OCI-LY1 (cell line): ENCODE measurements at regions not wholly inside any gene's neighbourhood (a gene's known extent, or its start where the extent isn't known, plus 50 kb on each side); places are given as distances from the start of the nearest gene placed in this dataset.

Experiments used
- H2AFZ ChIP-seq: fragments of 200-600 bp; sonication (generic), shearing (Covaris generic); 2 replicates; pipeline ENCODE4 v1.6.0; 2014; ENCODE audit warnings: antibody characterized with exemption, mild to moderate bottlenecking, low read length
- H3F3A ChIP-seq: fragments of 200-600 bp; sonication (generic), shearing (Covaris generic); 2 replicates; pipeline ENCODE4 v1.6.0; 2014; ENCODE audit warnings: mild to moderate bottlenecking, antibody characterized with exemption, low read length, moderate library complexity; ENCODE audit not compliant: insufficient read depth
- H3K27ac ChIP-seq: fragments of 200-600 bp; sonication (generic); 2 replicates; pipeline ENCODE4 v1.5.1; 2014; ENCODE audit warnings: low read length, mixed run types, mild to moderate bottlenecking, low read depth; ENCODE audit not compliant: poor library complexity, severe bottlenecking
- H3K27me3 ChIP-seq: fragments of 200-600 bp; sonication (generic); 2 replicates; pipeline ENCODE4 v1.6.0; 2014; ENCODE audit warnings: antibody characterized with exemption, mild to moderate bottlenecking, low read length, moderate library complexity; ENCODE audit not compliant: insufficient read depth
- H3K36me3 ChIP-seq: fragments of 200-600 bp; sonication (generic); 2 replicates; pipeline ENCODE4 v1.6.1; 2014; ENCODE audit warnings: mild to moderate bottlenecking, antibody characterized with exemption, low read length, moderate library complexity, mixed read lengths; ENCODE audit not compliant: insufficient read depth
- H3K4me1 ChIP-seq: fragments of 200-600 bp; sonication (generic); 2 replicates; pipeline ENCODE4 v1.5.1; 2014; ENCODE audit warnings: mild to moderate bottlenecking, low read length, moderate library complexity; ENCODE audit not compliant: insufficient read depth, severe bottlenecking
- H3K4me2 ChIP-seq: fragments of 200-600 bp; sonication (generic), shearing (Covaris generic); 2 replicates; pipeline ENCODE4 v1.6.1; 2014; ENCODE audit warnings: low read length
- H3K4me3 ChIP-seq: fragments of 200-600 bp; sonication (generic); 2 replicates; pipeline ENCODE4 v1.5.1; 2014; ENCODE audit warnings: low read length, low read depth, mild to moderate bottlenecking, mixed read lengths; ENCODE audit not compliant: poor library complexity, severe bottlenecking
- H3K79me2 ChIP-seq: fragments of 200-600 bp; shearing (Covaris generic); 2 replicates; pipeline ENCODE4 v1.6.1; 2016; ENCODE audit warnings: mixed run types, low read length, mixed read lengths; ENCODE audit not compliant: insufficient read depth
- H3K9ac ChIP-seq: fragments of 200-600 bp; sonication (generic), shearing (Covaris generic); 2 replicates; pipeline ENCODE4 v1.6.1; 2014; ENCODE audit warnings: mild to moderate bottlenecking, low read length, mixed read lengths
- H3K9me2 ChIP-seq: fragments of 200-600 bp; sonication (generic), shearing (Covaris generic); 2 replicates; pipeline ENCODE4 v1.6.1; 2014; ENCODE audit warnings: low read depth, mild to moderate bottlenecking, low read length, mixed read lengths
- H3K9me3 ChIP-seq: fragments of 200-600 bp; shearing (Covaris generic); 2 replicates; pipeline ENCODE4 v1.6.1; 2014; ENCODE audit warnings: low read length, mixed read lengths
- H4K20me1 ChIP-seq: fragments of 200-600 bp; sonication (generic), shearing (Covaris generic); 2 replicates; pipeline ENCODE4 v1.6.0; 2016; ENCODE audit warnings: mild to moderate bottlenecking, low read length; ENCODE audit not compliant: insufficient read depth
- EZH2 ChIP-seq: fragments of 200-600 bp; sonication (generic), shearing (Covaris generic); IDR thresholded peaks from 2 replicates; pipeline ENCODE4 v1.8.0; 2017; ENCODE audit warnings: borderline replicate concordance, mixed run types, mild to moderate bottlenecking, antibody characterized with exemption, low read length, moderate library complexity, mixed read lengths
- TF ChIP-seq, protein P1 (sequence below): fragments of 200-600 bp; sonication (generic), shearing (Covaris generic); IDR thresholded peaks from 2 replicates; pipeline ENCODE4 v1.5.1; 2017; ENCODE audit warnings: mild to moderate bottlenecking, antibody characterized with exemption, low read length, moderate library complexity, mixed read lengths

DNA sequence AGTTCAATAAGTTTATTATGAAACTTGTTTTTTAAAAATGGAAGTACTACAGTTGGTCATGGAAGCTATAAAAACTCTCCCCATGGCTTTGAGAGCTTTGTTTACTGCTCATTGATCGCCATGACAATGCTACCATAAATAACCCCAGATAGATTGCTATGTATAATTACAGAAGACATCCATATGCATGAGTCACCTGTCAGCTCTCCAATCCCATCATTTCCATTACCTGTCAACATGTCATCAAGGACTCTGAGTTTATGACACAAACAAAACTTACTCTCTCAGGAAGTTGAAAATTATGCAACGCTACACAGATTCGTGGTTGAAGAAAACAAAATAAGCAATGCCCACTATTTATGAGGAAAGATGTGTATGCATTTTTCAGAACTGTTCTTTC lies 144.4 kb downstream of the SEC23A start:
- H3K4me3 ChIP-seq = no peak overlapping the region
- TF ChIP-seq, protein P1, sequence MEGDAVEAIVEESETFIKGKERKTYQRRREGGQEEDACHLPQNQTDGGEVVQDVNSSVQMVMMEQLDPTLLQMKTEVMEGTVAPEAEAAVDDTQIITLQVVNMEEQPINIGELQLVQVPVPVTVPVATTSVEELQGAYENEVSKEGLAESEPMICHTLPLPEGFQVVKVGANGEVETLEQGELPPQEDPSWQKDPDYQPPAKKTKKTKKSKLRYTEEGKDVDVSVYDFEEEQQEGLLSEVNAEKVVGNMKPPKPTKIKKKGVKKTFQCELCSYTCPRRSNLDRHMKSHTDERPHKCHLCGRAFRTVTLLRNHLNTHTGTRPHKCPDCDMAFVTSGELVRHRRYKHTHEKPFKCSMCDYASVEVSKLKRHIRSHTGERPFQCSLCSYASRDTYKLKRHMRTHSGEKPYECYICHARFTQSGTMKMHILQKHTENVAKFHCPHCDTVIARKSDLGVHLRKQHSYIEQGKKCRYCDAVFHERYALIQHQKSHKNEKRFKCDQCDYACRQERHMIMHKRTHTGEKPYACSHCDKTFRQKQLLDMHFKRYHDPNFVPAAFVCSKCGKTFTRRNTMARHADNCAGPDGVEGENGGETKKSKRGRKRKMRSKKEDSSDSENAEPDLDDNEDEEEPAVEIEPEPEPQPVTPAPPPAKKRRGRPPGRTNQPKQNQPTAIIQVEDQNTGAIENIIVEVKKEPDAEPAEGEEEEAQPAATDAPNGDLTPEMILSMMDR = no peak
- TF ChIP-seq EZH2 = no peak

DNA sequence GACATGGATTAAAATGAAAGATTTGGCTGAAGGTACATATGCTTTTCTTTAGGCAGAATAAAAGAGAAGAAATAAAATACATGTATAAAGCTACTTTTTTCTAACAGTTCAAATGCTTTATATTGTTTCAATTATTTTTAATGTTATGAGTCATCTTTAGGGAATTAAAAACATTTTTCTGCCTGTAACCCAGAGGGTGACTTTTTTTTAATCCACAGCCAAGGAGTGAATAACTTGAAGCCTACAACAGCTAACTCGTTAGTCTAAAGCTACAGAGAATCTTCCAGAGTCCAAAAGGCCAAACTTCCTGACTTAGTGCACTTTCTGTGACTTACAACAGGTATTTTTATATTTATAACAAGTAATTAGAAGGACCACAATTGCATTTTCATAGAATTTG lies 151.6 kb downstream of the SEC23A start:
- H3K4me2 ChIP-seq = no peak overlapping the region
- H3K9ac ChIP-seq = no peak overlapping the region
- H3K27me3 ChIP-seq = no peaks in the 10 kb centered on the region
- H3K36me3 ChIP-seq = no peaks in the 10 kb centered on the region
- no peak overlapping the region for H2AFZ ChIP-seq
- no peaks in the 10 kb centered on the region for H3K79me2 ChIP-seq
- no peaks in the 10 kb centered on the region for H3F3A ChIP-seq
- no peaks in the 10 kb centered on the region for H3K9me3 ChIP-seq
- H3K4me3 ChIP-seq = no peak overlapping the region
- TF ChIP-seq, protein P1 = no peak
- TF ChIP-seq EZH2 = no peak
- no peaks in the 10 kb centered on the region for H4K20me1 ChIP-seq
- no peak overlapping the region for H3K27ac ChIP-seq
- H3K9me2 ChIP-seq = no peaks in the 10 kb centered on the region
- H3K4me1 ChIP-seq = no peaks in the 10 kb centered on the region

More for the DNA sequence above, 144.4 kb downstream of the SEC23A start:
- no peak overlapping the region for H3K27ac ChIP-seq
- H3K9ac ChIP-seq = no peak overlapping the region
- H3F3A ChIP-seq = no peaks in the 10 kb centered on the region
- H3K9me3 ChIP-seq = no peaks in the 10 kb centered on the region
- H3K36me3 ChIP-seq = no peaks in the 10 kb centered on the region
- H2AFZ ChIP-seq = no peak overlapping the region
- H3K27me3 ChIP-seq = no peaks in the 10 kb centered on the region
- H3K9me2 ChIP-seq = no peaks in the 10 kb centered on the region
- H3K79me2 ChIP-seq = no peaks in the 10 kb centered on the region
- H3K4me1 ChIP-seq = no peaks in the 10 kb centered on the region
- H4K20me1 ChIP-seq = no peaks in the 10 kb centered on the region
- H3K4me2 ChIP-seq = no peak overlapping the region

DNA sequence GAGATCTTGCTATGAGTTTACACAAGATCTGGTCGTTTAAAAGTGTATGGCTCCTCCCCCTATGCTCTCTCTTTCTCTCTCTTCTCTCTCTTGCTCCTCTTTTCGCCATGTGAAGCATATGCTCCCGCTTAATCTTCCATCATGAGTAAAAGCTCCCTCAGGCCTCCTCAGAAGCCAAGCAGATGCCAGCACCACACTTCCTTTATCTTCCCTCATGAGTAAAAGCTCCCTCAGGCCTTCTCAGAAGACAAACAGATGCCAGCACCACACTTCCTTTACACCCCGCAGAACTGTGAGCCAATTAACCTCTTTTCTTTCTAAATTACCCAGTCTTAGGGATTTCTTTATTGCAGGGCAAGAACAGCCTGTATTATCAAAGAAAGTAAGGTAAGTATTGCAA lies 152.4 kb downstream of the SEC23A start:
- H3K36me3 ChIP-seq = no peaks in the 10 kb centered on the region
- H3K4me3 ChIP-seq = no peak overlapping the region
- H3K9ac ChIP-seq = no peak overlapping the region
- no peaks in the 10 kb centered on the region for H3K9me3 ChIP-seq
- H4K20me1 ChIP-seq = no peaks in the 10 kb centered on the region
- no peaks in the 10 kb centered on the region for H3K4me1 ChIP-seq
- no peaks in the 10 kb centered on the region for H3K27me3 ChIP-seq
- H3F3A ChIP-seq = no peaks in the 10 kb centered on the region
- no peaks in the 10 kb centered on the region for H3K9me2 ChIP-seq
- no peak overlapping the region for H3K4me2 ChIP-seq
- no peak overlapping the region for H2AFZ ChIP-seq
- TF ChIP-seq, protein P1 = no peak
- TF ChIP-seq EZH2 = no peak
- H3K79me2 ChIP-seq = no peaks in the 10 kb centered on the region
- no peak overlapping the region for H3K27ac ChIP-seq
